Activated CD4-positive, alpha-beta T cell treated with anti-CD3 and anti-CD28 coated beads, Interleukin-10, Interleukin-2, amounts not matched to agents 100 ng/mL and 50 ng/mL, durations not matched to agents 16 hours and 8 hours (primary cell): ENCODE measurements at regions not wholly inside any gene's neighbourhood (a gene's known extent, or its start where the extent isn't known, plus 50 kb on each side); places are given as distances from the start of the nearest gene placed in this dataset.

Experiments
- DNase-seq: peaks from one replicate; pipeline ENCODE4 v3.0.0-alpha.2; 2020

- DNase-seq = no peak
Measured at GRCh38 chr9:86829496-86830046, 117.7 kb downstream of the GAS1 start.

GRCh38 chr9:86828631-86829030 lies 118.7 kb downstream of the GAS1 start:
- no peak for DNase-seq

- DNase-seq = no peak
Measured at GRCh38 chr9:86827893-86828292, 119.4 kb downstream of the GAS1 start.

- DNase-seq = no peak
Measured at GRCh38 chr9:86825299-86825698, 122.0 kb downstream of the GAS1 start.

- DNase-seq = no peak
Measured at GRCh38 chr9:86822006-86822801, 125.1 kb downstream of the GAS1 start.

GRCh38 chr9:86821006-86821845 lies 126.1 kb downstream of the GAS1 start:
- DNase-seq = no peak

- DNase-seq = no peak
Measured at GRCh38 chr9:86819552-86819951, 127.8 kb downstream of the GAS1 start.

- DNase-seq = no peak
Measured at GRCh38 chr9:86818636-86819035, 128.7 kb downstream of the GAS1 start.

- DNase-seq = no peak
Measured at GRCh38 chr9:86816868-86817267, 130.4 kb downstream of the GAS1 start.

GRCh38 chr9:86816366-86816765 lies 130.9 kb downstream of the GAS1 start:
- no peak for DNase-seq

GRCh38 chr9:86812616-86813015 lies 134.7 kb downstream of the GAS1 start:
- no peak for DNase-seq

GRCh38 chr9:86809759-86810367 lies 137.4 kb downstream of the GAS1 start:
- DNase-seq = no peak

GRCh38 chr9:86809151-86809550 lies 138.2 kb downstream of the GAS1 start:
- no peak for DNase-seq

GRCh38 chr9:86807367-86807976 lies 139.8 kb downstream of the GAS1 start:
- no peak for DNase-seq

GRCh38 chr9:86804011-86804410 lies 143.3 kb downstream of the GAS1 start:
- no peak for DNase-seq

- DNase-seq = no peak
Measured at GRCh38 chr9:86802900-86803673, 144.2 kb downstream of the GAS1 start.

- DNase-seq = no peak
Measured at GRCh38 chr9:86801246-86801645, 146.1 kb downstream of the GAS1 start.

GRCh38 chr9:86800681-86801080 lies 146.6 kb downstream of the GAS1 start:
- no peak for DNase-seq

- no peak for DNase-seq
Measured at GRCh38 chr9:86798966-86799365, 148.3 kb downstream of the GAS1 start.

GRCh38 chr9:86796666-86797065 lies 150.6 kb downstream of the GAS1 start:
- no peak for DNase-seq

GRCh38 chr9:86795823-86796553 lies 151.3 kb downstream of the GAS1 start:
- no peak for DNase-seq
